Suprapubic skin (tissue), 4 donors: ENCODE measurements at regions not wholly inside any gene's neighbourhood (a gene's known extent, or its start where the extent isn't known, plus 50 kb on each side); places are given as distances from the start of the nearest gene placed in this dataset.

Experiments used
- DNase-seq, 2 donors: peaks; one replicate each; pipeline ENCODE4 v3.0.0-alpha.2; 2019; ENCODE audit warnings: low spot score in 2 of 2
- H3K27ac ChIP-seq: fragments of 200-600 bp; sonication (generic); one replicate; pipeline ENCODE4 v1.5.1; 2019
- H3K27me3 ChIP-seq: fragments of 200-600 bp; sonication (generic); one replicate; pipeline ENCODE4 v1.5.1; 2019
- H3K36me3 ChIP-seq: fragments of 200-600 bp; sonication (generic); one replicate; pipeline ENCODE4 v1.5.1; 2019
- H3K4me1 ChIP-seq: fragments of 200-600 bp; sonication (generic); one replicate; pipeline ENCODE4 v1.5.1; 2019
- H3K4me3 ChIP-seq: fragments of 200-600 bp; sonication (generic); one replicate; pipeline ENCODE4 v1.5.1; 2019; ENCODE audit warnings: mild to moderate bottlenecking
- H3K9me3 ChIP-seq: fragments of 200-600 bp; sonication (generic); one replicate; pipeline ENCODE4 v1.5.1; 2019
- EP300 ChIP-seq: sonication (generic); formaldehyde crosslinking; IDR thresholded peaks from one replicate; pipeline ENCODE4 v1.6.1; 2017; ENCODE audit warnings: antibody characterized with exemption
- POLR2A ChIP-seq, 2 donors: fragments of 450-650 bp; IDR thresholded peaks; one replicate each; pipeline ENCODE4 v1.6.1; 2017; ENCODE audit warnings: antibody characterized with exemption in 2 of 2, mild to moderate bottlenecking in 2 of 2, moderate library complexity in 2 of 2
- POLR2AphosphoS5 ChIP-seq, 3 donors: sonication (generic); formaldehyde crosslinking; IDR thresholded peaks; one replicate each; pipeline ENCODE4 v1.6.1; 2017; ENCODE audit warnings: antibody characterized with exemption in 3 of 3
- WGBS: methylation state at CpG from one replicate; pipeline ENCODE4 v1.1.5; 2018; 5-methylcytosine and 5-hydroxymethylcytosine counted together
- TF ChIP-seq, protein P1 (sequence below), 2 donors: fragments of 200-600 bp in 1 of 2; fragments of 450-650 bp in 1 of 2; sonication (generic) in 1 of 2; IDR thresholded peaks; one replicate each; pipeline ENCODE4 v1.5.1; 2016 to 2019; ENCODE audit warnings: antibody characterized with exemption in 2 of 2, mild to moderate bottlenecking in 1 of 2, moderate library complexity in 1 of 2

DNA sequence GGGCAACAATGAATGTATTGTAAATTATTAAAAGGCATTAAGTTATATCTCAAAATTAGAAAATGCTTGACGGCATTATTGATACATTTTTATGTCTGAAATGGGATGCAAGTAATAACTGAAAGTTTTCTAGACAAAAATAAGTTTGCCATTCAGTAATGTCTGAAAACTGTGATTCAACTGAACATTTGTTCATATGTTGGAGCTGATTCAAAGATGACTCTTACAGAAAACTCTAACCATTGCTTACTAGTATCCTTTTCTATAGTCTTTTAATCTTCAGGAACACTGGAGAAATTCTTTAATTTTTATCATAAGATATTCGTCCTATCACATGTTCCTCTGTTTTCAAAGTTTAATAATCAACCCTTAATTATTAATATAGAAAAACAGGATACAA, 71.1 kb upstream of the TFEC start:
- DNase-seq: no peak
- WGBS: 76% methylated on average over 2 of the region's 2 CpGs
- Histone ChIP-seq H3K27me3 (no peaks in the 10 kb centered on the region), H3K27ac (no peak overlapping the region), H3K4me1 (no peaks in the 10 kb centered on the region), H3K9me3 (no peaks in the 10 kb centered on the region), H3K4me3 (no peak overlapping the region), H3K36me3 (no peaks in the 10 kb centered on the region)
- TF ChIP-seq EP300 (no peak), POLR2A (IDR thresholded peaks at IDR 0.05) (no peak), POLR2AphosphoS5 (IDR thresholded peaks at IDR 0.05) (no peak)
- TF ChIP-seq, protein P1, sequence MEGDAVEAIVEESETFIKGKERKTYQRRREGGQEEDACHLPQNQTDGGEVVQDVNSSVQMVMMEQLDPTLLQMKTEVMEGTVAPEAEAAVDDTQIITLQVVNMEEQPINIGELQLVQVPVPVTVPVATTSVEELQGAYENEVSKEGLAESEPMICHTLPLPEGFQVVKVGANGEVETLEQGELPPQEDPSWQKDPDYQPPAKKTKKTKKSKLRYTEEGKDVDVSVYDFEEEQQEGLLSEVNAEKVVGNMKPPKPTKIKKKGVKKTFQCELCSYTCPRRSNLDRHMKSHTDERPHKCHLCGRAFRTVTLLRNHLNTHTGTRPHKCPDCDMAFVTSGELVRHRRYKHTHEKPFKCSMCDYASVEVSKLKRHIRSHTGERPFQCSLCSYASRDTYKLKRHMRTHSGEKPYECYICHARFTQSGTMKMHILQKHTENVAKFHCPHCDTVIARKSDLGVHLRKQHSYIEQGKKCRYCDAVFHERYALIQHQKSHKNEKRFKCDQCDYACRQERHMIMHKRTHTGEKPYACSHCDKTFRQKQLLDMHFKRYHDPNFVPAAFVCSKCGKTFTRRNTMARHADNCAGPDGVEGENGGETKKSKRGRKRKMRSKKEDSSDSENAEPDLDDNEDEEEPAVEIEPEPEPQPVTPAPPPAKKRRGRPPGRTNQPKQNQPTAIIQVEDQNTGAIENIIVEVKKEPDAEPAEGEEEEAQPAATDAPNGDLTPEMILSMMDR (IDR thresholded peaks at IDR 0.05): no peak

DNA sequence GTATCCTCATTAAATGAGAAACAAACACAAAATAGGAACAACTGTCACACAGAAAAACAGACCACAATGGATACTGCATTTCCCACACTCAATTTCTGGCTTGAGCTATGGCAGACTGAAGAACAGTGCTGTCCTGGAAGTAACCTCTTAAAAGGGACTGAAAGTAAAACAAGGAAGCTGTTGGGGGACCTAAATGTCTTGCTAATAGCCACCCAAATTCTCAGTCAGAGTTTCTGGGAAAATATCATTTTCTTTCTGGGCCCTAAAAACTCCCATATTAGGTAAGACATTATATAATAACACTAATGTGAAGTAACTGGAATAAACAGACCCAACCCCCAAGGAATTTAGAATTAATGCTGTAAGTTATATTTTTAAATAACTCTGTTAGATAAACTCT, 80.9 kb upstream of the TFEC start:
- Histone ChIP-seq H3K4me3 (no peak overlapping the region), H3K27ac (no peak overlapping the region), H3K9me3 (no peaks in the 10 kb centered on the region), H3K4me1 (no peaks in the 10 kb centered on the region), H3K27me3 (no peaks in the 10 kb centered on the region), H3K36me3 (no peaks in the 10 kb centered on the region)
- DNase-seq: no peak
- TF ChIP-seq EP300 (no peak), POLR2A (IDR thresholded peaks at IDR 0.05) (no peak), POLR2AphosphoS5 (IDR thresholded peaks at IDR 0.05) (no peak)
- TF ChIP-seq, protein P1 (IDR thresholded peaks at IDR 0.05): no peak

DNA sequence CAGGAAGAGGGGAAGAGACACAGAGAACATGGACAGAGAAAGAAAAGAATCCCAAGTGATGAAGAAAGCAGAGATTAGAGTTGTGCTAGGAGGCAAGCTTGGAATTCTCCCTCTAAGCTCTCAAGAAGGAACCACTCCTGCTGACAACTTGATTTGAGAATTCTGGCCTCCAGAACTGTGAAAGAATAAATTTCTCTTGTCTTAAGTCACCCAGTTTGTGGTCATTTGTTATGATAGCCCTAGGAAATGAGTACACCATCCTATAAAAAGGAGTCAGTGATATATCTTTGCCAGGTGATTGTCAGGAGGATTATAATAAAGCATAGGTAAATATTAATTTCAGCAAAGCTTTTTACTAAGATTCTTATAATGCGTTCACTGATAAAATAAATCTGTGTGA, 82.7 kb upstream of the TFEC start:
- Histone ChIP-seq H3K9me3 (no peaks in the 10 kb centered on the region), H3K27me3 (no peaks in the 10 kb centered on the region), H3K27ac (no peak overlapping the region), H3K4me1 (no peaks in the 10 kb centered on the region), H3K4me3 (no peak overlapping the region), H3K36me3 (no peaks in the 10 kb centered on the region)
- 92% methylated on average over 1 of the region's 1 CpG for WGBS
- DNase-seq: no peak
- TF ChIP-seq, protein P1 (IDR thresholded peaks at IDR 0.05): no peak
- TF ChIP-seq EP300: no peak
- TF ChIP-seq POLR2AphosphoS5 (IDR thresholded peaks at IDR 0.05): no peak
- TF ChIP-seq POLR2A (IDR thresholded peaks at IDR 0.05): no peak

DNA sequence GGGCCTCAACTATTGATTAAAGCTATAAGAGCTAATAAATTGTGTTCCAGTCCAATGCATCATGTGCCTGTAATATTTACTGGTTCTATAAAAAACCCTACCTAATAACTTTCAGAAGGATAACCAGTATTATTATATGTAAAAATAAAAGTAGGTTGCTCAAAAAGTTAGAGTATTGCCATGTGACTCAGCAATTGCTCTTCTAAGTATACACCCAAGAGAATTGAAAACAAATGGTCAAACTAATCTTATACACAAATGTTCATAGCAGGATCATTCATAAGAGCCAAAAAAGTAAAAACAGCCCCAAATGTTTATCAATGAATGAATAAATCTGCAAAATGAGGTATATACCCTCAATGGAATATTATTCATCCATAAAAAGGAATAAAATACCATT, 89.5 kb upstream of the TES start:
- H3K27ac ChIP-seq: no peak overlapping the region
- no peak for DNase-seq
- no peaks in the 10 kb centered on the region for H3K27me3 ChIP-seq
- H3K9me3 ChIP-seq: no peaks in the 10 kb centered on the region
- H3K36me3 ChIP-seq: no peaks in the 10 kb centered on the region
- TF ChIP-seq POLR2AphosphoS5 (IDR thresholded peaks at IDR 0.05): no peak
- TF ChIP-seq POLR2A (IDR thresholded peaks at IDR 0.05): no peak
- TF ChIP-seq, protein P1 (IDR thresholded peaks at IDR 0.05): no peak
- TF ChIP-seq EP300: no peak
- no peaks in the 10 kb centered on the region for H3K4me1 ChIP-seq
- no peak overlapping the region for H3K4me3 ChIP-seq

DNA sequence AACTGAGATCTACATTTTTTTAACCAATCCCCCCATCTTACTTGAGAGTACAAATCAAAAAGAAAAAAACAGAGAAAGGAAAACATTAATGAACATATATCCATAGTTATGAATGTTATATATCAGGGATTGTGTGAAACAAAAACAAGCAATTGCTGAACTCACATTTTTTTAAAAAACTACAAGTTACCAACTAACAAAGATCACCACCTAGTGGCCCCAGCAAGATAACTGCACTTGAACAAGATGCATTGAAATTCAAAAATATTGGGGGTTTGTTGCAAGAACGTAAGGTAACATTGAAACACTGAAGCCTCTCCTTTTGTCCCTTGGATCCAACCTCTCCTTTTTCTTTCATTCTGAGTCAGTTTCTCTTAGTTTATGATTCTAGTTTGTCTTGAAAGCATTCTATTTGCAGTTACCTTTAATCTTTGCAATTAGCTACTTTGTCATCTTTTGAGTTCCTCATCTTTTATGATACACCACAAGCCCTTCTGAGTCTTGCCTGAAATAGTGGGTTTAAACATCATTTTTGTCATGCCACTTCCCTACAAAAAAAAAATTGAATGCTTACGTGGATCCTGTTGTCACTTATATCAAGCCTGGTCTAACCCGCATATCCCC, 87.3 kb upstream of the TES start:
- Histone ChIP-seq H3K4me3 (no peak overlapping the region), H3K27ac (no peak overlapping the region), H3K9me3 (no peaks in the 10 kb centered on the region), H3K4me1 (no peaks in the 10 kb centered on the region), H3K36me3 (no peaks in the 10 kb centered on the region), H3K27me3 (no peaks in the 10 kb centered on the region)
- TF ChIP-seq, protein P1 (IDR thresholded peaks at IDR 0.05): peak; percentile 21 to 28
- TF ChIP-seq POLR2AphosphoS5 (IDR thresholded peaks at IDR 0.05) (no peak), EP300 (no peak)
- DNase-seq: no peak
- WGBS: 56% methylated on average over 3 of the region's 3 CpGs
